GM21360 (cell line): ENCODE measurements at regions not wholly inside any gene's neighbourhood (a gene's known extent, or its start where the extent isn't known, plus 50 kb on each side); places are given as distances from the start of the nearest gene placed in this dataset.

ENCODE experiments used
- ATAC-seq: cut with Tn5 transposase; IDR thresholded peaks from one replicate; pipeline ENCODE4 v1.9.1; 2021; ENCODE audit warnings: mild to moderate bottlenecking, moderate library complexity; ENCODE audit not compliant: unreplicated experiment

GRCh38 chr10:36638462-36639155, 486.8 kb upstream of the ANKRD30A start:
- no peak for ATAC-seq

- no peak for ATAC-seq
Measured at GRCh38 chr10:36636879-36637278, 488.5 kb upstream of the ANKRD30A start.

- no peak for ATAC-seq
Measured at GRCh38 chr10:36636285-36636839, 489.0 kb upstream of the ANKRD30A start.

GRCh38 chr10:36634916-36635315, 490.5 kb upstream of the ANKRD30A start:
- ATAC-seq: no peak

GRCh38 chr10:36630267-36630666, 495.1 kb upstream of the ANKRD30A start:
- no peak for ATAC-seq

- no peak for ATAC-seq
Measured at GRCh38 chr10:36629476-36629875, 495.9 kb upstream of the ANKRD30A start.

- ATAC-seq: no peak
Measured at GRCh38 chr10:36624551-36625100, 500.8 kb upstream of the ANKRD30A start.

GRCh38 chr10:36621346-36621745, 504.1 kb upstream of the ANKRD30A start:
- ATAC-seq: no peak

- ATAC-seq: no peak
Measured at GRCh38 chr10:36612436-36612835, 513.0 kb upstream of the ANKRD30A start.

GRCh38 chr10:36608866-36609265, 516.5 kb upstream of the ANKRD30A start:
- no peak for ATAC-seq

- ATAC-seq: no peak
Measured at GRCh38 chr10:36608251-36608650, 517.1 kb upstream of the ANKRD30A start.

GRCh38 chr10:36606234-36606839, 519.1 kb upstream of the ANKRD30A start:
- no peak for ATAC-seq

GRCh38 chr10:36604316-36604715, 521.1 kb upstream of the ANKRD30A start:
- no peak for ATAC-seq

- no peak for ATAC-seq
Measured at GRCh38 chr10:36603688-36604087, 521.7 kb upstream of the ANKRD30A start.

GRCh38 chr10:36602374-36602773, 523.0 kb upstream of the ANKRD30A start:
- no peak for ATAC-seq

- no peak for ATAC-seq
Measured at GRCh38 chr10:36597756-36598320, 527.6 kb upstream of the ANKRD30A start.

- no peak for ATAC-seq
Measured at GRCh38 chr10:36592964-36593363, 532.4 kb upstream of the ANKRD30A start.

GRCh38 chr10:36591436-36591835, 534.0 kb upstream of the ANKRD30A start:
- ATAC-seq: no peak

- ATAC-seq: no peak
Measured at GRCh38 chr10:36583690-36584089, 541.7 kb upstream of the ANKRD30A start.

GRCh38 chr10:36581237-36581636, 544.2 kb upstream of the ANKRD30A start:
- ATAC-seq: no peak

GRCh38 chr10:36578306-36578705, 547.1 kb upstream of the ANKRD30A start:
- no peak for ATAC-seq

- ATAC-seq: no peak
Measured at GRCh38 chr10:36577126-36577525, 548.3 kb upstream of the ANKRD30A start.
